ENCODE measurements at regions not wholly inside any gene's neighbourhood (a gene's known extent, or its start where the extent isn't known, plus 50 kb on each side); places are given as distances from the start of the nearest gene placed in this dataset.

DNA sequence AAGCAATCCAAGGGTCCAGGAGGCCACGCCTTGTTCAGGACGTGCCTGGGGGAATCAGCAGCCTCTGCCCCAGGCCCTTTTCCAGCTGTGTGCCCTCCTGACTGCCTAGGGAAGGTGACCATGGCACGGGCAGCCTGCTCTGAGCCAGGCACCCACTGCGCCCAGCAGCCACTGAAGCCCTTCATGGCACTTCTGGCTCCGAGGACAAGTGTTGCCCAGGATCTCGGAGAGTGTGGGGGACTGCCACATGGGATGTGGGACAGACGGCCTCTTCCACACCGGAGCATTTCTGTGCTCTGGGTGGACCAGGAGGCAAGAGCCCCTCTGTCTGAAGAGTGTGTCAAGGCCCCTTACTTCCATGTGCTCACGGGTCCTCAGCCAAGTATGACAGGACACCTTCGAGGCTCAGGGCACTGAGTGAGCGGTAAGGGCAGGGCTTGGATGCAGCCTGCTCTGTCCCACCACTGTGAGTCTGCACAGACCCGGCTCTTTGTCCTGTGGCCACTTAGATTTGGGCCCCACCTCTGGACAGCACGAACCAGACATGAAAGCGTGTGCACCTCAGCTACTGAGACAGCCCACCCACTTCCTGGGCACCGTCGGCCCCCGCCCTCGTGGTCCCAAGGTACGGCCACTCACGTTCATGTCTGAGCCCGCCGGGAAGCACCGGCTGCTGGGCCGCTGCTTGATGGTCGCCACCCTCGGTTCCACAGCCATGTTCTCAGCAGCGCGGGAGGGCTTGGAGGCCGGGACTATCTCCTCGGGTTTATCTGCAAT lies 93.6 kb downstream of the CTTN start:
- Histone ChIP-seq H4K20me1 (ENCODE audit: insufficient read depth, low read length) (no peaks in the 10 kb centered on the region), H3K9ac (ENCODE audit: insufficient read depth, low read depth, low read length) (no peak overlapping the region), H3K4me3 (replicated peaks in 1 of 3; ENCODE audit: insufficient read depth in 1 of 3, low read depth in 2 of 3, low read length in 3 of 3) (no peak overlapping the region), H3K27me3 (ENCODE audit: control insufficient read depth in 1 of 2, insufficient read depth in 2 of 2, low read length in 2 of 2) (no peaks in the 10 kb centered on the region), H3K9me3 (ENCODE audit: low read length) (peaks cover 10% of the 10 kb centered on the region; the same call in 1 of the 2 replicates), H3K27ac (ENCODE audit: extremely low read length, insufficient read depth, low read length) (no peak overlapping the region), H2AFZ (ENCODE audit: low read length) (no peak overlapping the region), H3K4me1 (ENCODE audit: insufficient read depth, low read length) (no peaks in the 10 kb centered on the region), H3K79me2 (ENCODE audit: insufficient read depth, low read length) (no peaks in the 10 kb centered on the region), H3K36me3 (replicated peaks in 1 of 2; ENCODE audit: control insufficient read depth in 1 of 2, insufficient read depth in 2 of 2, low read length in 2 of 2) (peaks cover 17 to 23% of the 10 kb centered on the region in 2 experiments; a peak in 4 of 5 replicates), H3K4me2 (ENCODE audit: low read depth, low read length) (no peak overlapping the region)
- no peak for ATAC-seq
- BruUV-seq (replicated peaks), result no TSS peak
- in situ Hi-C loops (cut with HindIII; ENCODE audit: extremely low pct_ligation_motif_present, low pct_unique_long_range_greater_than_20kb), result no loop called here
- ChIA-PET POLR2A (no interaction called here), CTCF (ENCODE audit: low intra/inter-chr PET ratio, low total read pairs) (no interaction called here)
- FAIRE-seq, result no peak
- TF ChIP-seq RBM22 (optimal IDR thresholded peaks at IDR 0.05; ENCODE audit: low read length) (peak; percentile 75), AGO2 (optimal IDR thresholded peaks at IDR 0.05; ENCODE audit: low read depth, low read length) (peak; percentile 59), ZNF350 (CRISPR knock-in tag; IDR thresholded peaks at IDR 0.05; ENCODE audit: borderline replicate concordance, low read depth) (no peak)
- intact Hi-C loops (cut with micrococcal nuclease; ENCODE audit: unreplicated experiment), result no loop called here
- 98% methylated on average over 19 of the region's 30 CpGs for WGBS (ENCODE audit: low lambda C conversion rate)
- no peak for DNase-seq (ENCODE audit: low spot score)

DNA sequence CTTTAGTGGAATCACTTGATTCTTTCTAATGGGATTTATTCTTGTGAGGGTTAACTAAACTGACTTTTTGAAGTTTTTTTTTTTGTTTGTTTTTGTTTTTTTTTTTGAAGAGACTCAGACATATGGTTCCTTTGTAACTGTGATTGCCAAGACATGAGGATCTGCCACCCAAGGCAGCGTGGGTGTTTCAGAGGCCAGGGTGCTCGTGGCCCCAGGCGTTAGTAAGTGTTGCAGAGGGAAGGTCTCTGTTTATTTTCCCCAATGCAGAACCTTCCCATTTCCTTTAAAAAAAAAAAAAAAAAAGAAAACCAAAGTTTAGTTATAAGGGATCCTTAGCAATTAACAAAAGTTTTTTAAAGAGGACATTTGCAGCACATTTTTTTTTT lies 94.8 kb downstream of the CTTN start:
- intact Hi-C loops (cut with micrococcal nuclease; ENCODE audit: unreplicated experiment) (no loop called here), in situ Hi-C loops (cut with HindIII; ENCODE audit: extremely low pct_ligation_motif_present, low pct_unique_long_range_greater_than_20kb) (no loop called here)
- 97% methylated on average over 3 of the region's 3 CpGs for WGBS (ENCODE audit: low lambda C conversion rate)
- H3K27ac ChIP-seq (ENCODE audit: extremely low read length, insufficient read depth, low read length), result no peak overlapping the region
- DNase-seq (ENCODE audit: low spot score) (no peak), ATAC-seq (no peak), FAIRE-seq (no peak)
- H3K4me1 ChIP-seq (ENCODE audit: insufficient read depth, low read length), result no peaks in the 10 kb centered on the region
- H3K79me2 ChIP-seq (ENCODE audit: insufficient read depth, low read length), result no peaks in the 10 kb centered on the region
- BruUV-seq (replicated peaks), result no TSS peak
- H3K4me3 ChIP-seq (replicated peaks in 1 of 3; ENCODE audit: insufficient read depth in 1 of 3, low read depth in 2 of 3, low read length in 3 of 3), result no peak overlapping the region
- H3K27me3 ChIP-seq (ENCODE audit: control insufficient read depth in 1 of 2, insufficient read depth in 2 of 2, low read length in 2 of 2), result no peaks in the 10 kb centered on the region
- CTCF ChIA-PET (ENCODE audit: low intra/inter-chr PET ratio, low total read pairs), result no interaction called here
- peaks cover 10% of the 10 kb centered on the region; the same call in 1 of the 2 replicates for H3K9me3 ChIP-seq (ENCODE audit: low read length)
- POLR2A ChIA-PET, result no interaction called here
- peaks cover 15 to 25% of the 10 kb centered on the region in 2 experiments; a peak in 4 of 5 replicates for H3K36me3 ChIP-seq (replicated peaks in 1 of 2; ENCODE audit: control insufficient read depth in 1 of 2, insufficient read depth in 2 of 2, low read length in 2 of 2)
- TF ChIP-seq NKX3-1 (CRISPR knock-in tag; IDR thresholded peaks at IDR 0.05) (no peak), ZNF382 (CRISPR knock-in tag; IDR thresholded peaks at IDR 0.05; ENCODE audit: borderline replicate concordance) (no peak), XRCC5 (optimal IDR thresholded peaks at IDR 0.05; ENCODE audit: low read length) (no peak), ZFP36L1 (CRISPR knock-in tag; IDR thresholded peaks at IDR 0.05) (no peak), ZNF33B (CRISPR knock-in tag; IDR thresholded peaks at IDR 0.05) (no peak), ZNF691 (CRISPR knock-in tag; IDR thresholded peaks at IDR 0.05; ENCODE audit: borderline replicate concordance, low read depth) (no peak), ZNF547 (CRISPR knock-in tag; IDR thresholded peaks at IDR 0.05) (no peak), NR2C2 (CRISPR knock-in tag; IDR thresholded peaks at IDR 0.05; ENCODE audit: borderline replicate concordance) (no peak), SALL2 (CRISPR knock-in tag; IDR thresholded peaks at IDR 0.05) (no peak)
- TF ChIP-seq, protein P1, sequence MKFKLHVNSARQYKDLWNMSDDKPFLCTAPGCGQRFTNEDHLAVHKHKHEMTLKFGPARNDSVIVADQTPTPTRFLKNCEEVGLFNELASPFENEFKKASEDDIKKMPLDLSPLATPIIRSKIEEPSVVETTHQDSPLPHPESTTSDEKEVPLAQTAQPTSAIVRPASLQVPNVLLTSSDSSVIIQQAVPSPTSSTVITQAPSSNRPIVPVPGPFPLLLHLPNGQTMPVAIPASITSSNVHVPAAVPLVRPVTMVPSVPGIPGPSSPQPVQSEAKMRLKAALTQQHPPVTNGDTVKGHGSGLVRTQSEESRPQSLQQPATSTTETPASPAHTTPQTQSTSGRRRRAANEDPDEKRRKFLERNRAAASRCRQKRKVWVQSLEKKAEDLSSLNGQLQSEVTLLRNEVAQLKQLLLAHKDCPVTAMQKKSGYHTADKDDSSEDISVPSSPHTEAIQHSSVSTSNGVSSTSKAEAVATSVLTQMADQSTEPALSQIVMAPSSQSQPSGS (CRISPR knock-in tag; IDR thresholded peaks at IDR 0.05), result no peak
- no peak overlapping the region for H3K9ac ChIP-seq (ENCODE audit: insufficient read depth, low read depth, low read length)
- H3K4me2 ChIP-seq (ENCODE audit: low read depth, low read length), result no peak overlapping the region
- H2AFZ ChIP-seq (ENCODE audit: low read length), result no peak overlapping the region
- no peaks in the 10 kb centered on the region for H4K20me1 ChIP-seq (ENCODE audit: insufficient read depth, low read length)
